GM23338 (cell line): ENCODE measurements at regions not wholly inside any gene's neighbourhood (a gene's known extent, or its start where the extent isn't known, plus 50 kb on each side); places are given as distances from the start of the nearest gene placed in this dataset.

ENCODE experiments used
- ATAC-seq: fragments of 200-7000 bp; cut with Tn5 transposase; 3 replicates; pipeline ENCODE4 v1.9.1; 2020
- DNase-seq: peaks from one replicate; pipeline ENCODE4 v3.0.0-alpha.2; 2015; ENCODE audit warnings: low spot score
- H2AFZ ChIP-seq: fragments of 200-600 bp; sonication (generic); 2 replicates; pipeline ENCODE4 v1.8.0; 2016; ENCODE audit warnings: antibody characterized with exemption, mild to moderate bottlenecking, moderate library complexity
- H3F3A ChIP-seq: fragments of 200-600 bp; sonication (generic); replicated peaks from 2 replicates; pipeline ENCODE4 v1.8.0; 2017; ENCODE audit warnings: antibody characterized with exemption, mixed run types, low read depth
- H3K27ac ChIP-seq: fragments of 200-600 bp; sonication (generic); 2 replicates; pipeline ENCODE4 v1.6.1; 2016; ENCODE audit warnings: low read depth
- H3K27me3 ChIP-seq: fragments of 200-600 bp; sonication (generic); 2 replicates; pipeline ENCODE4 v1.8.0; 2016; ENCODE audit warnings: mild to moderate bottlenecking, mixed run types, moderate library complexity; ENCODE audit not compliant: insufficient read depth
- H3K36me3 ChIP-seq: fragments of 200-600 bp; sonication (generic); 2 replicates; pipeline ENCODE4 v1.8.0; 2016; ENCODE audit warnings: mild to moderate bottlenecking; ENCODE audit not compliant: insufficient read depth
- H3K4me1 ChIP-seq: fragments of 200-600 bp; sonication (generic); 2 replicates; pipeline ENCODE4 v1.8.0; 2016; ENCODE audit warnings: mild to moderate bottlenecking, moderate library complexity; ENCODE audit not compliant: insufficient read depth
- H3K4me2 ChIP-seq: fragments of 200-600 bp; sonication (generic); 2 replicates; pipeline ENCODE4 v1.7.1; 2017; ENCODE audit warnings: mixed run types
- H3K4me3 ChIP-seq: fragments of 200-600 bp; sonication (generic); 2 replicates; pipeline ENCODE4 v1.6.1; 2016; ENCODE audit warnings: mixed run types
- H3K79me2 ChIP-seq: fragments of 200-600 bp; sonication (generic); replicated peaks from 2 replicates; pipeline ENCODE4 v1.8.0; 2017; ENCODE audit warnings: mild to moderate bottlenecking; ENCODE audit not compliant: insufficient read depth
- H3K9me2 ChIP-seq: fragments of 200-600 bp; sonication (generic); 2 replicates; pipeline ENCODE4 v1.8.0; 2017; ENCODE audit not compliant: insufficient read depth
- H4K20me1 ChIP-seq: fragments of 200-600 bp; sonication (generic); replicated peaks from 2 replicates; pipeline ENCODE4 v1.8.0; 2017; ENCODE audit warnings: mild to moderate bottlenecking; ENCODE audit not compliant: insufficient read depth
- H3K27ac Mint-ChIP-seq: 2 replicates; pipeline ENCODE4 v1.8.0; 2020; ENCODE audit warnings: inconsistent platforms, mild to moderate bottlenecking, moderate library complexity, mixed read lengths
- H3K27me3 Mint-ChIP-seq: 3 replicates; pipeline ENCODE4 v1.8.0; 2022; ENCODE audit warnings: low read depth, mild to moderate bottlenecking, moderate library complexity, mixed read lengths, inconsistent platforms; ENCODE audit not compliant: insufficient read depth, poor library complexity
- H3K36me3 Mint-ChIP-seq: 3 replicates; pipeline ENCODE4 v1.8.0; 2021; ENCODE audit warnings: low read depth, mild to moderate bottlenecking, inconsistent platforms, moderate library complexity, mixed read lengths
- H3K4me1 Mint-ChIP-seq: 3 replicates; pipeline ENCODE4 v1.8.0; 2020; ENCODE audit warnings: mild to moderate bottlenecking, inconsistent platforms, mixed read lengths
- H3K4me3 Mint-ChIP-seq: 3 replicates; pipeline ENCODE4 v1.8.0; 2021; ENCODE audit warnings: moderate library complexity, mild to moderate bottlenecking, inconsistent platforms, mixed read lengths
- H3K9me3 Mint-ChIP-seq: 3 replicates; pipeline ENCODE4 v1.8.0; 2020; ENCODE audit warnings: moderate library complexity, mild to moderate bottlenecking, inconsistent platforms, mixed read lengths
- CREB1 ChIP-seq: fragments of 250-450 bp; sonication (Bioruptor Pico); IDR thresholded peaks from 2 replicates; pipeline ENCODE4 v1.5.0; 2020; ENCODE audit warnings: low read depth, mild to moderate bottlenecking, moderate library complexity
- EZH2phosphoT487 ChIP-seq: fragments of 200-600 bp; sonication (generic); IDR thresholded peaks from one replicate; pipeline ENCODE4 v1.8.1; 2018; ENCODE audit warnings: antibody characterized with exemption; ENCODE audit not compliant: unreplicated experiment
- NANOG ChIP-seq: IDR thresholded peaks from 2 replicates; pipeline ENCODE4 v1.6.1; 2016; ENCODE audit warnings: antibody characterized with exemption, borderline replicate concordance
- STAT1 ChIP-seq: IDR thresholded peaks from one replicate; pipeline ENCODE4 v1.6.1; 2016; ENCODE audit warnings: antibody characterized with exemption; ENCODE audit not compliant: unreplicated experiment
- ZNF331 ChIP-seq: fragments of 250-450 bp; sonication (Bioruptor Pico); IDR thresholded peaks from 2 replicates; pipeline ENCODE4 v1.5.0; 2020; ENCODE audit warnings: low read depth, mild to moderate bottlenecking, moderate library complexity
- TF ChIP-seq, protein P1 (sequence below): fragments of 250-450 bp; sonication (Bioruptor Pico); IDR thresholded peaks from 2 replicates; pipeline ENCODE4 v1.5.0; 2020; ENCODE audit warnings: mild to moderate bottlenecking, moderate library complexity
- TF ChIP-seq, protein P2 (sequence below): IDR thresholded peaks from one replicate; pipeline ENCODE4 v1.6.1; 2018; ENCODE audit warnings: antibody characterized with exemption; ENCODE audit not compliant: unreplicated experiment

DNA sequence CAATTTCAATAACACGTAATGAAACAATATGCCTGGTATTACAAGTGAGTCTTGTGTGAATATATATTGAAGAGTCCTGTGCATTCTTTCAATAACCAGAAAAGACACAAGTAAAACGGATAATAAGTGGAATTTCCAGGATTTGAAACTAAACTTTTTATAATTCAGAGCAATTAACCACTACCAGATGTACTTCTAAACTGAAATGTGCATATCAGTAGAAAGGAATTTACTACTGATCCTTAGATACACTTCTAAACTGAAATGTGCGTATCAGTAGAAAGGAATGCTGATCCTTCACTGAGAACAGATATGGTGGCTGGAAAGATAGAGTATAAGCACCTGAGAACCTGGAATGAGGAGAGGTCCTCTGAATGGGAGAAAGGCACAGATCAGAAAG, 470.9 kb upstream of the SPHKAP start (continued):
- TF ChIP-seq, protein P1, sequence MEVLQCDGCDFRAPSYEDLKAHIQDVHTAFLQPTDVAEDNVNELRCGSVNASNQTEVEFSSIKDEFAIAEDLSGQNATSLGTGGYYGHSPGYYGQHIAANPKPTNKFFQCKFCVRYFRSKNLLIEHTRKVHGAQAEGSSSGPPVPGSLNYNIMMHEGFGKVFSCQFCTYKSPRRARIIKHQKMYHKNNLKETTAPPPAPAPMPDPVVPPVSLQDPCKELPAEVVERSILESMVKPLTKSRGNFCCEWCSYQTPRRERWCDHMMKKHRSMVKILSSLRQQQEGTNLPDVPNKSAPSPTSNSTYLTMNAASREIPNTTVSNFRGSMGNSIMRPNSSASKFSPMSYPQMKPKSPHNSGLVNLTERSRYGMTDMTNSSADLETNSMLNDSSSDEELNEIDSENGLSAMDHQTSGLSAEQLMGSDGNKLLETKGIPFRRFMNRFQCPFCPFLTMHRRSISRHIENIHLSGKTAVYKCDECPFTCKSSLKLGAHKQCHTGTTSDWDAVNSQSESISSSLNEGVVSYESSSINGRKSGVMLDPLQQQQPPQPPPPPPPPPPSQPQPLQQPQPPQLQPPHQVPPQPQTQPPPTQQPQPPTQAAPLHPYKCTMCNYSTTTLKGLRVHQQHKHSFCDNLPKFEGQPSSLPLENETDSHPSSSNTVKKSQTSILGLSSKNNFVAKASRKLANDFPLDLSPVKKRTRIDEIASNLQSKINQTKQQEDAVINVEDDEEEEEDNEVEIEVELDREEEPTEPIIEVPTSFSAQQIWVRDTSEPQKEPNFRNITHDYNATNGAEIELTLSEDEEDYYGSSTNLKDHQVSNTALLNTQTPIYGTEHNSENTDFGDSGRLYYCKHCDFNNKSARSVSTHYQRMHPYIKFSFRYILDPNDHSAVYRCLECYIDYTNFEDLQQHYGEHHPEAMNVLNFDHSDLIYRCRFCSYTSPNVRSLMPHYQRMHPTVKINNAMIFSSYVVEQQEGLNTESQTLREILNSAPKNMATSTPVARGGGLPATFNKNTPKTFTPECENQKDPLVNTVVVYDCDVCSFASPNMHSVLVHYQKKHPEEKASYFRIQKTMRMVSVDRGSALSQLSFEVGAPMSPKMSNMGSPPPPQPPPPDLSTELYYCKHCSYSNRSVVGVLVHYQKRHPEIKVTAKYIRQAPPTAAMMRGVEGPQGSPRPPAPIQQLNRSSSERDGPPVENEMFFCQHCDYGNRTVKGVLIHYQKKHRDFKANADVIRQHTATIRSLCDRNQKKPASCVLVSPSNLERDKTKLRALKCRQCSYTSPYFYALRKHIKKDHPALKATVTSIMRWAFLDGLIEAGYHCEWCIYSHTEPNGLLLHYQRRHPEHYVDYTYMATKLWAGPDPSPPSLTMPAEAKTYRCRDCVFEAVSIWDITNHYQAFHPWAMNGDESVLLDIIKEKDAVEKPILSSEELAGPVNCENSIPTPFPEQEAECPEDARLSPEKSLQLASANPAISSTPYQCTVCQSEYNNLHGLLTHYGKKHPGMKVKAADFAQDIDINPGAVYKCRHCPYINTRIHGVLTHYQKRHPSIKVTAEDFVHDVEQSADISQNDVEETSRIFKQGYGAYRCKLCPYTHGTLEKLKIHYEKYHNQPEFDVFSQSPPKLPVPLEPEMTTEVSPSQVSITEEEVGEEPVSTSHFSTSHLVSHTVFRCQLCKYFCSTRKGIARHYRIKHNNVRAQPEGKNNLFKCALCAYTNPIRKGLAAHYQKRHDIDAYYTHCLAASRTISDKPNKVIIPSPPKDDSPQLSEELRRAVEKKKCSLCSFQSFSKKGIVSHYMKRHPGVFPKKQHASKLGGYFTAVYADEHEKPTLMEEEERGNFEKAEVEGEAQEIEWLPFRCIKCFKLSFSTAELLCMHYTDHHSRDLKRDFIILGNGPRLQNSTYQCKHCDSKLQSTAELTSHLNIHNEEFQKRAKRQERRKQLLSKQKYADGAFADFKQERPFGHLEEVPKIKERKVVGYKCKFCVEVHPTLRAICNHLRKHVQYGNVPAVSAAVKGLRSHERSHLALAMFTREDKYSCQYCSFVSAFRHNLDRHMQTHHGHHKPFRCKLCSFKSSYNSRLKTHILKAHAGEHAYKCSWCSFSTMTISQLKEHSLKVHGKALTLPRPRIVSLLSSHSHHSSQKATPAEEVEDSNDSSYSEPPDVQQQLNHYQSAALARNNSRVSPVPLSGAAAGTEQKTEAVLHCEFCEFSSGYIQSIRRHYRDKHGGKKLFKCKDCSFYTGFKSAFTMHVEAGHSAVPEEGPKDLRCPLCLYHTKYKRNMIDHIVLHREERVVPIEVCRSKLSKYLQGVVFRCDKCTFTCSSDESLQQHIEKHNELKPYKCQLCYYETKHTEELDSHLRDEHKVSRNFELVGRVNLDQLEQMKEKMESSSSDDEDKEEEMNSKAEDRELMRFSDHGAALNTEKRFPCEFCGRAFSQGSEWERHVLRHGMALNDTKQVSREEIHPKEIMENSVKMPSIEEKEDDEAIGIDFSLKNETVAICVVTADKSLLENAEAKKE (CRISPR knock-in tag) = no peak
- TF ChIP-seq ZNF331 (no peak), STAT1 (no peak)

DNA sequence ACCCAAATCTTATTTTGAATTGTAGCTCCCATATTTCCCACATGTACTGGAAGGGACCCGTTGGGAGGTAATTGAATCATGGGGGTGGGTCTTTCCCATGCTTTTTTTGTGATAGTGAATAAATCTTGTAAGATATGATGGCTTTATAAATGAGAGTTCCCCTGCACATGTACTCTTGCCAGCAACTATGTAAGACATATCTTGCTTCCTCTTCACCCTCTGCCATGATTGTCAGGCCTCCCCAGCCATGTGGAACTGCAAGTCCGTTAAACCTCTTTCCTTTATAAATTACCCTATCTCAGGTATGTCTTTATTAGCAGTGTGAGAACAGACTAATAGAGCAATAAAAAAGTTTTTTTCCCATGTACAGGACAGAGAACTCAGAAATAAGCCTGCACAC, 468.4 kb upstream of the SPHKAP start:
- no peaks in the 10 kb centered on the region for H3K79me2 ChIP-seq
- no peak for DNase-seq
- H2AFZ ChIP-seq = no peak overlapping the region
- Mint-ChIP-seq H3K27ac (no peak overlapping the region), H3K9me3 (no peaks in the 10 kb centered on the region), H3K4me1 (no peaks in the 10 kb centered on the region), H3K4me3 (no peak overlapping the region), H3K27me3 (no peaks in the 10 kb centered on the region), H3K36me3 (no peaks in the 10 kb centered on the region)
- H3K27ac ChIP-seq = no peak overlapping the region
- no peak for ATAC-seq
- H3F3A ChIP-seq = no peaks in the 10 kb centered on the region
- no peaks in the 10 kb centered on the region for H3K27me3 ChIP-seq
- no peak overlapping the region for H3K4me3 ChIP-seq
- no peak overlapping the region for H3K4me2 ChIP-seq
- no peaks in the 10 kb centered on the region for H3K4me1 ChIP-seq
- no peaks in the 10 kb centered on the region for H4K20me1 ChIP-seq
- no peaks in the 10 kb centered on the region for H3K36me3 ChIP-seq
- H3K9me2 ChIP-seq = no peaks in the 10 kb centered on the region
- no peak for TF ChIP-seq NANOG
- TF ChIP-seq, protein P1 (CRISPR knock-in tag) = no peak
- no peak for TF ChIP-seq CREB1
- no peak for TF ChIP-seq STAT1
- no peak for TF ChIP-seq EZH2phosphoT487
- TF ChIP-seq, protein P2, sequence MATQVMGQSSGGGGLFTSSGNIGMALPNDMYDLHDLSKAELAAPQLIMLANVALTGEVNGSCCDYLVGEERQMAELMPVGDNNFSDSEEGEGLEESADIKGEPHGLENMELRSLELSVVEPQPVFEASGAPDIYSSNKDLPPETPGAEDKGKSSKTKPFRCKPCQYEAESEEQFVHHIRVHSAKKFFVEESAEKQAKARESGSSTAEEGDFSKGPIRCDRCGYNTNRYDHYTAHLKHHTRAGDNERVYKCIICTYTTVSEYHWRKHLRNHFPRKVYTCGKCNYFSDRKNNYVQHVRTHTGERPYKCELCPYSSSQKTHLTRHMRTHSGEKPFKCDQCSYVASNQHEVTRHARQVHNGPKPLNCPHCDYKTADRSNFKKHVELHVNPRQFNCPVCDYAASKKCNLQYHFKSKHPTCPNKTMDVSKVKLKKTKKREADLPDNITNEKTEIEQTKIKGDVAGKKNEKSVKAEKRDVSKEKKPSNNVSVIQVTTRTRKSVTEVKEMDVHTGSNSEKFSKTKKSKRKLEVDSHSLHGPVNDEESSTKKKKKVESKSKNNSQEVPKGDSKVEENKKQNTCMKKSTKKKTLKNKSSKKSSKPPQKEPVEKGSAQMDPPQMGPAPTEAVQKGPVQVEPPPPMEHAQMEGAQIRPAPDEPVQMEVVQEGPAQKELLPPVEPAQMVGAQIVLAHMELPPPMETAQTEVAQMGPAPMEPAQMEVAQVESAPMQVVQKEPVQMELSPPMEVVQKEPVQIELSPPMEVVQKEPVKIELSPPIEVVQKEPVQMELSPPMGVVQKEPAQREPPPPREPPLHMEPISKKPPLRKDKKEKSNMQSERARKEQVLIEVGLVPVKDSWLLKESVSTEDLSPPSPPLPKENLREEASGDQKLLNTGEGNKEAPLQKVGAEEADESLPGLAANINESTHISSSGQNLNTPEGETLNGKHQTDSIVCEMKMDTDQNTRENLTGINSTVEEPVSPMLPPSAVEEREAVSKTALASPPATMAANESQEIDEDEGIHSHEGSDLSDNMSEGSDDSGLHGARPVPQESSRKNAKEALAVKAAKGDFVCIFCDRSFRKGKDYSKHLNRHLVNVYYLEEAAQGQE = no peak
